Inflammatory macrophage treated with lipopolysaccharide for 4 hours (primary cell): ENCODE measurements at regions not wholly inside any gene's neighbourhood (a gene's known extent, or its start where the extent isn't known, plus 50 kb on each side); places are given as distances from the start of the nearest gene placed in this dataset.
"Not testable (repeated sequence)": the region's sequence is repeated elsewhere in the genome, so short reads cannot be mapped to it uniquely, and the experiment has no call there.

Experiments
- DNase-seq: peaks from one replicate; pipeline ENCODE4 v3.0.0-alpha.2; 2020

- no peak for DNase-seq
Measured at GRCh38 chr5:143659599-143660238, 152.2 kb upstream of the HMHB1 start.

- DNase-seq: no peak
Measured at GRCh38 chr5:143658956-143659355, 153.0 kb upstream of the HMHB1 start.

- peak; percentile 33 for DNase-seq
Measured at GRCh38 chr5:143657647-143658285, 154.2 kb upstream of the HMHB1 start.

GRCh38 chr5:143653766-143654282 is 158.1 kb upstream of the HMHB1 start:
- peak; percentile 18 for DNase-seq

- no peak for DNase-seq
Measured at GRCh38 chr5:143653256-143653655, 158.7 kb upstream of the HMHB1 start.

GRCh38 chr5:143652108-143652700 is 159.8 kb upstream of the HMHB1 start:
- peak; percentile 51 for DNase-seq

- peak; percentile 73 for DNase-seq
Measured at GRCh38 chr5:143649937-143650621, 161.9 kb upstream of the HMHB1 start.

GRCh38 chr5:143648696-143649095 is 163.3 kb upstream of the HMHB1 start:
- DNase-seq: peak; percentile 63

GRCh38 chr5:143646961-143647360 is 165.0 kb upstream of the HMHB1 start:
- DNase-seq: no peak

- no peak for DNase-seq
Measured at GRCh38 chr5:143645356-143645755, 166.6 kb upstream of the HMHB1 start.

- DNase-seq: no peak
Measured at GRCh38 chr5:143644727-143645126, 167.2 kb upstream of the HMHB1 start.

GRCh38 chr5:143642791-143643190 is 169.2 kb upstream of the HMHB1 start:
- DNase-seq: no peak

- no peak for DNase-seq
Measured at GRCh38 chr5:143641549-143642355, 170.2 kb upstream of the HMHB1 start.

GRCh38 chr5:143638654-143639053 is 173.3 kb upstream of the HMHB1 start:
- DNase-seq: no peak

- no peak for DNase-seq
Measured at GRCh38 chr5:143636931-143637528, 174.9 kb upstream of the HMHB1 start.

GRCh38 chr5:143635888-143636287 is 176.1 kb upstream of the HMHB1 start:
- no peak for DNase-seq

GRCh38 chr5:143635146-143635752 is 176.7 kb upstream of the HMHB1 start:
- no peak for DNase-seq

- no peak for DNase-seq
Measured at GRCh38 chr5:143634689-143635088, 177.3 kb upstream of the HMHB1 start.

GRCh38 chr5:143629871-143630659 is 181.9 kb upstream of the HMHB1 start:
- DNase-seq: no peak

GRCh38 chr5:143625048-143625447 is 186.9 kb upstream of the HMHB1 start:
- DNase-seq: not testable (repeated sequence)

- DNase-seq: no peak
Measured at GRCh38 chr5:143624465-143624864, 187.5 kb upstream of the HMHB1 start.
